Parathyroid adenoma (tissue), 2 donors: ENCODE measurements at regions not wholly inside any gene's neighbourhood (a gene's known extent, or its start where the extent isn't known, plus 50 kb on each side); places are given as distances from the start of the nearest gene placed in this dataset.

Experiments used
- H2AFZ ChIP-seq: fragments of 300-600 bp; sonication (generic); one replicate; pipeline ENCODE4 v1.7.0; 2017; ENCODE audit warnings: antibody characterized with exemption, mild to moderate bottlenecking
- H3K27ac ChIP-seq: fragments of 300-600 bp; sonication (generic); one replicate; pipeline ENCODE4 v1.7.0; 2017
- H3K27me3 ChIP-seq: fragments of 300-600 bp; sonication (generic); one replicate; pipeline ENCODE4 v1.7.0; 2017; ENCODE audit warnings: low read length; ENCODE audit not compliant: control insufficient read depth, insufficient read depth
- H3K36me3 ChIP-seq: fragments of 300-600 bp; sonication (generic); one replicate; pipeline ENCODE4 v1.7.0; 2017; ENCODE audit warnings: low read length; ENCODE audit not compliant: control insufficient read depth, insufficient read depth
- H3K4me1 ChIP-seq: fragments of 300-600 bp; sonication (generic); one replicate; pipeline ENCODE4 v1.7.0; 2017; ENCODE audit warnings: control low read depth
- H3K4me2 ChIP-seq: fragments of 300-600 bp; sonication (generic); one replicate; pipeline ENCODE4 v1.7.0; 2017; ENCODE audit warnings: low read length
- H3K4me3 ChIP-seq: fragments of 300-600 bp; sonication (generic); one replicate; pipeline ENCODE4 v1.7.0; 2017; ENCODE audit warnings: low read depth, low read length
- H3K79me2 ChIP-seq: fragments of 300-600 bp; sonication (generic); one replicate; pipeline ENCODE4 v1.7.0; 2017; ENCODE audit warnings: control low read depth
- H3K9ac ChIP-seq: fragments of 300-600 bp; sonication (generic); one replicate; pipeline ENCODE4 v1.7.0; 2017; ENCODE audit warnings: mild to moderate bottlenecking
- H3K9me3 ChIP-seq: fragments of 300-600 bp; sonication (generic); one replicate; pipeline ENCODE4 v1.7.0; 2017; ENCODE audit warnings: low read length; ENCODE audit not compliant: control insufficient read depth
- TF ChIP-seq, protein P1 (sequence below): fragments of 300-600 bp; sonication (generic); IDR thresholded peaks from one replicate; pipeline ENCODE4 v1.7.0; 2017; ENCODE audit warnings: antibody characterized with exemption, mild to moderate bottlenecking
- donor health status: primary hyperparathyroidism.

DNA sequence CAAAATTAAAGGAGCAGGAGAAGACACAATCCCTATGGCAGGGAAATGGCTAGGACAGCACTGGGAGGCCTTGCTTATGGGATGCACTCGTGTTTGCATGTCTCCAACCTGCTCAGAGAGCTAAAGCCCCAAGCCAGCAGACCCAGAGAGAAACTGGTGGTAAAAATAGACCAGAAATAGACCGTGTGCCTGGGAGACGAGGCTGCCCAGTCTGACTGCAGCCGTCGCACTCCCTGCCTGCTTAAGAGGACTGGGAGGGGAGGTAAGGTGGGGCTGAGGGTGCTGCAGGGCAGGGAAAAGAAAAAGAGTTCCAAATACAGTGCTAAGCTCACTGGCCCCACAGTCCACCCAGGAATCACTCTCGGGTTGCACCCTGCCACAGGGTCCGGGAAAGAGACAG, 633.5 kb downstream of the BCOR start:
- Histone ChIP-seq H3K9ac (no peak overlapping the region), H3K27ac (no peak overlapping the region), H3K79me2 (no peaks in the 10 kb centered on the region), H3K4me2 (no peak overlapping the region), H3K9me3 (no peaks in the 10 kb centered on the region), H3K4me1 (no peaks in the 10 kb centered on the region), H3K27me3 (no peaks in the 10 kb centered on the region), H3K36me3 (no peaks in the 10 kb centered on the region), H2AFZ (no peak overlapping the region), H3K4me3 (no peak overlapping the region)
- TF ChIP-seq, protein P1, sequence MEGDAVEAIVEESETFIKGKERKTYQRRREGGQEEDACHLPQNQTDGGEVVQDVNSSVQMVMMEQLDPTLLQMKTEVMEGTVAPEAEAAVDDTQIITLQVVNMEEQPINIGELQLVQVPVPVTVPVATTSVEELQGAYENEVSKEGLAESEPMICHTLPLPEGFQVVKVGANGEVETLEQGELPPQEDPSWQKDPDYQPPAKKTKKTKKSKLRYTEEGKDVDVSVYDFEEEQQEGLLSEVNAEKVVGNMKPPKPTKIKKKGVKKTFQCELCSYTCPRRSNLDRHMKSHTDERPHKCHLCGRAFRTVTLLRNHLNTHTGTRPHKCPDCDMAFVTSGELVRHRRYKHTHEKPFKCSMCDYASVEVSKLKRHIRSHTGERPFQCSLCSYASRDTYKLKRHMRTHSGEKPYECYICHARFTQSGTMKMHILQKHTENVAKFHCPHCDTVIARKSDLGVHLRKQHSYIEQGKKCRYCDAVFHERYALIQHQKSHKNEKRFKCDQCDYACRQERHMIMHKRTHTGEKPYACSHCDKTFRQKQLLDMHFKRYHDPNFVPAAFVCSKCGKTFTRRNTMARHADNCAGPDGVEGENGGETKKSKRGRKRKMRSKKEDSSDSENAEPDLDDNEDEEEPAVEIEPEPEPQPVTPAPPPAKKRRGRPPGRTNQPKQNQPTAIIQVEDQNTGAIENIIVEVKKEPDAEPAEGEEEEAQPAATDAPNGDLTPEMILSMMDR = no peak

GRCh38 chrX:39465467-39465866, 632.3 kb downstream of the BCOR start:
- Histone ChIP-seq H3K27ac (no peak overlapping the region), H3K79me2 (no peaks in the 10 kb centered on the region), H3K4me1 (no peaks in the 10 kb centered on the region), H2AFZ (no peak overlapping the region), H3K9ac (no peak overlapping the region), H3K36me3 (no peaks in the 10 kb centered on the region), H3K9me3 (no peaks in the 10 kb centered on the region), H3K4me2 (no peak overlapping the region), H3K27me3 (no peaks in the 10 kb centered on the region), H3K4me3 (no peak overlapping the region)
- TF ChIP-seq, protein P1 = no peak

DNA sequence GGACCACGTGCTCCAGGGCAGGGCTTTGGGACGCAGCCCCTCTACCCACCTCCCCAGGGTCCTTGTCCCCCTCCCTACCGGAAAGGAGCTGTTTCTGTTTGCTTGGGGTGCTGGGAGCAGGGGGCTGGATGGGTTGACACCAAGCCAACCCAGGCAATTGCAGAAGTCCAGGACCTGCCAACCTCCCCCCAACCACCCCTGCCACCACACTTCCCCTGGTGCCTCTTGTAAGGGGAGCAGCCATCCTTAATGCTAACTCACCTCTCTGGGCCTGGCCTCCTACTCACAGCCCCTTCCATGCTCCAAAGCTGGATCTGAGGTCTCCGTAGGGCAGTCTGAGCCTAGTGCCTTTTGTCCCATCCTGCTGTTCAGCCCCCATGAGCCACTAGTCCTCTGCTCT, 631.9 kb downstream of the BCOR start:
- no peak overlapping the region for H3K9ac ChIP-seq
- no peak overlapping the region for H3K4me3 ChIP-seq
- no peak overlapping the region for H3K27ac ChIP-seq
- no peaks in the 10 kb centered on the region for H3K36me3 ChIP-seq
- no peaks in the 10 kb centered on the region for H3K9me3 ChIP-seq
- no peak overlapping the region for H3K4me2 ChIP-seq
- H3K4me1 ChIP-seq = no peaks in the 10 kb centered on the region
- no peak overlapping the region for H2AFZ ChIP-seq
- TF ChIP-seq, protein P1 = no peak
- H3K79me2 ChIP-seq = no peaks in the 10 kb centered on the region
- no peaks in the 10 kb centered on the region for H3K27me3 ChIP-seq

GRCh38 chrX:39469126-39469525, 628.6 kb downstream of the BCOR start:
- Histone ChIP-seq H3K36me3 (no peaks in the 10 kb centered on the region), H3K79me2 (no peaks in the 10 kb centered on the region), H3K27ac (no peak overlapping the region), H3K27me3 (no peaks in the 10 kb centered on the region), H3K4me1 (no peaks in the 10 kb centered on the region), H2AFZ (no peak overlapping the region), H3K4me3 (no peak overlapping the region), H3K9me3 (no peaks in the 10 kb centered on the region), H3K9ac (no peak overlapping the region), H3K4me2 (no peak overlapping the region)
- TF ChIP-seq, protein P1 = no peak

GRCh38 chrX:39470588-39471407, 627.0 kb downstream of the BCOR start:
- Histone ChIP-seq H3K27ac (no peak overlapping the region), H3K4me3 (no peak overlapping the region), H3K36me3 (no peaks in the 10 kb centered on the region), H2AFZ (no peak overlapping the region), H3K27me3 (no peaks in the 10 kb centered on the region), H3K4me1 (no peaks in the 10 kb centered on the region), H3K9me3 (no peaks in the 10 kb centered on the region), H3K79me2 (no peaks in the 10 kb centered on the region), H3K9ac (no peak overlapping the region), H3K4me2 (no peak overlapping the region)
- TF ChIP-seq, protein P1 = no peak
